ENCODE measurements at regions not wholly inside any gene's neighbourhood (a gene's known extent, or its start where the extent isn't known, plus 50 kb on each side); places are given as distances from the start of the nearest gene placed in this dataset.
A peak's percentile ranks its signal among the peaks of the same experiment; 100 is the strongest.

- H3K27me3 ChIP-seq (ENCODE audit: low read depth): no peaks in the 10 kb centered on the region
- TF ChIP-seq, protein P1, sequence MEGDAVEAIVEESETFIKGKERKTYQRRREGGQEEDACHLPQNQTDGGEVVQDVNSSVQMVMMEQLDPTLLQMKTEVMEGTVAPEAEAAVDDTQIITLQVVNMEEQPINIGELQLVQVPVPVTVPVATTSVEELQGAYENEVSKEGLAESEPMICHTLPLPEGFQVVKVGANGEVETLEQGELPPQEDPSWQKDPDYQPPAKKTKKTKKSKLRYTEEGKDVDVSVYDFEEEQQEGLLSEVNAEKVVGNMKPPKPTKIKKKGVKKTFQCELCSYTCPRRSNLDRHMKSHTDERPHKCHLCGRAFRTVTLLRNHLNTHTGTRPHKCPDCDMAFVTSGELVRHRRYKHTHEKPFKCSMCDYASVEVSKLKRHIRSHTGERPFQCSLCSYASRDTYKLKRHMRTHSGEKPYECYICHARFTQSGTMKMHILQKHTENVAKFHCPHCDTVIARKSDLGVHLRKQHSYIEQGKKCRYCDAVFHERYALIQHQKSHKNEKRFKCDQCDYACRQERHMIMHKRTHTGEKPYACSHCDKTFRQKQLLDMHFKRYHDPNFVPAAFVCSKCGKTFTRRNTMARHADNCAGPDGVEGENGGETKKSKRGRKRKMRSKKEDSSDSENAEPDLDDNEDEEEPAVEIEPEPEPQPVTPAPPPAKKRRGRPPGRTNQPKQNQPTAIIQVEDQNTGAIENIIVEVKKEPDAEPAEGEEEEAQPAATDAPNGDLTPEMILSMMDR (IDR thresholded peaks at IDR 0.05): no peak
- no peaks in the 10 kb centered on the region for H3K4me1 ChIP-seq
- ATAC-seq (peak; percentile 67 to 88), DNase-seq (no peak)
- no peak overlapping the region for H3K27ac ChIP-seq
- H3K4me3 ChIP-seq: no peak overlapping the region
- intact Hi-C loops (cut with DNase I): no loop called here
- no peaks in the 10 kb centered on the region for H3K9me3 ChIP-seq
- H3K36me3 ChIP-seq: no peaks in the 10 kb centered on the region
These were observed 119.5 kb downstream of the ANXA1 start for GRCh38 chr9:73270967-73271721.

GRCh38 chr9:73280113-73280512 lies 128.4 kb downstream of the ANXA1 start:
- Histone ChIP-seq H3K27me3 (ENCODE audit: low read depth) (no peaks in the 10 kb centered on the region), H3K36me3 (no peaks in the 10 kb centered on the region)
- ATAC-seq: no peak

GRCh38 chr9:73284377-73284776 lies 132.7 kb downstream of the ANXA1 start:
- H3K27me3 ChIP-seq (ENCODE audit: low read depth): no peaks in the 10 kb centered on the region
- DNase-seq (no peak), ATAC-seq (no peak)
- H3K27ac ChIP-seq: no peak overlapping the region
- H3K4me1 ChIP-seq: no peaks in the 10 kb centered on the region
- TF ChIP-seq, protein P1 (IDR thresholded peaks at IDR 0.05): no peak
- intact Hi-C loops (cut with DNase I): no loop called here
- H3K36me3 ChIP-seq: no peaks in the 10 kb centered on the region
- H3K4me3 ChIP-seq: no peak overlapping the region
- H3K9me3 ChIP-seq: no peaks in the 10 kb centered on the region

More at GRCh38 chr9:73280113-73280512, 128.4 kb downstream of the ANXA1 start:
- no peak for DNase-seq
- Histone ChIP-seq H3K4me3 (no peak overlapping the region), H3K9me3 (no peaks in the 10 kb centered on the region), H3K27ac (no peak overlapping the region), H3K4me1 (no peaks in the 10 kb centered on the region)
- intact Hi-C loops (cut with DNase I): no loop called here
- TF ChIP-seq, protein P1 (IDR thresholded peaks at IDR 0.05): no peak

- no peak overlapping the region for H3K4me3 ChIP-seq
- TF ChIP-seq, protein P1 (IDR thresholded peaks at IDR 0.05): no peak
- no peaks in the 10 kb centered on the region for H3K4me1 ChIP-seq
- ATAC-seq (no peak), DNase-seq (no peak)
- intact Hi-C loops (cut with DNase I): no loop called here
- H3K36me3 ChIP-seq: no peaks in the 10 kb centered on the region
- H3K27ac ChIP-seq: no peak overlapping the region
- no peaks in the 10 kb centered on the region for H3K9me3 ChIP-seq
- no peaks in the 10 kb centered on the region for H3K27me3 ChIP-seq (ENCODE audit: low read depth)
These were observed 142.7 kb downstream of the ANXA1 start for GRCh38 chr9:73294336-73294735.

- Histone ChIP-seq H3K4me3 (no peak overlapping the region), H3K27ac (no peak overlapping the region), H3K27me3 (ENCODE audit: low read depth) (no peaks in the 10 kb centered on the region), H3K36me3 (no peaks in the 10 kb centered on the region), H3K9me3 (no peaks in the 10 kb centered on the region), H3K4me1 (no peaks in the 10 kb centered on the region)
- DNase-seq: no peak
- no peak for ATAC-seq
- intact Hi-C loops (cut with DNase I): no loop called here
- TF ChIP-seq, protein P1 (IDR thresholded peaks at IDR 0.05): no peak
These were observed 174.3 kb downstream of the ANXA1 start for GRCh38 chr9:73325983-73326382.

Measured in lower lobe of right lung (tissue), 2 donors.